HG03378 (cell line): ENCODE measurements at regions not wholly inside any gene's neighbourhood (a gene's known extent, or its start where the extent isn't known, plus 50 kb on each side); places are given as distances from the start of the nearest gene placed in this dataset.

Experiments used
- ATAC-seq: cut with Tn5 transposase; IDR thresholded peaks from one replicate; pipeline ENCODE4 v1.9.1; 2021; ENCODE audit warnings: mild to moderate bottlenecking, moderate library complexity; ENCODE audit not compliant: unreplicated experiment

DNA sequence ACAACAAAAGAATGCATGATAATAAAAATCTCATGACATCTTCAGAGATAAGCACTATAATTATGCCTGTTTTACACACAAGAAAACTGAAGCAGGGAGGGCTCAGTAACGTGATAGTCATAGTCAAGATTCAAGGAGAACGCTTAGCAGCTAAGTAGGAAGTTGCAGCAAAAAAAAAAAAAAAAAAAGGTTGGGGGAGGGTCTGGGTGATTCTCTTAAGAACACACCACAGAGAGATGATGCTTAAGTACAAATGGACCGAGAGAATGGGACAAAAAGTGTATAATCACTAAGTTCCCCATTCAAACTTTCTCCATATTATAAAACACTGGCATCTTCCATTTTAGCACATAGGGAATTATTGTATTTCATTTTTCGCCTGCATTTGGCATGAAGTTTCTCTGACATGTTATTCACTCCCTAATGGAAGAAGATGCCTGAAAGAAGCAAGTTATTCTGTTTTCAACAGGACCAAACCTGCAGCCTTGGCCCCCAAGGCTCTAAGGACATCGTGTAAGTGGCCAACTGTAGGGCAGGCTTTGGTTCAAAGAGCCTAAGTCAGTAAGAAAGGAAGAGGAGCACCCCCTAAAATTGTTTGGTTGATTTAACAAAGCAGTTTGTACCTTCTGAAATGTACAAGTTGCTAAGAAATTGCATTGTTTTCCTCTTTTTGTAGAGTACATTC lies 142.9 kb upstream of the TMPO start:
- ATAC-seq, result no peak

DNA sequence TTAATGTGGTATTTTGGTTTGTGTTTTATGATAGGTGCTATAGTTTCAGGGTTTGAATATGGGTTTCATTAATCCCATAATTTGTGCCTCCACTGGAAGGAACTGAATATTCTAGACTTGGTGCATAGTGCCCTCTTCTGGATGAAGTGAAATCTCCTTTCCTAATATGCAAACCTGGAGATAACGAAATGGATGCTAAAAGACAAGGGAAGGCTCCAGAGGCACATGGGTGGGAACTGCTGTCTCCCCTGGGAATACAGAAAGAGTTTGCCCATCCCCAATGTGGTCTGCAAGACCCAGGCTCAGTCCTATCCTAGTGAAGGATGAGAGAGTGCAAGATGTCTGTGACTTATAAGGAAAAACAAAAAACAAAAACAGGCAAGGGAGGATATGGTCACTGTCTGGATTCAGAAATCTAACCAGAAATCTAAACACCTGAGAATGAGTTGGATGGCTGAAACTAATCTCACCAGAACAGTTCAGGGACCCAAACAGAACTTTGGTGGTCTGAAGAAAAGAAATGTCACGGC lies 142.3 kb upstream of the TMPO start:
- ATAC-seq, result peak; percentile 48

DNA sequence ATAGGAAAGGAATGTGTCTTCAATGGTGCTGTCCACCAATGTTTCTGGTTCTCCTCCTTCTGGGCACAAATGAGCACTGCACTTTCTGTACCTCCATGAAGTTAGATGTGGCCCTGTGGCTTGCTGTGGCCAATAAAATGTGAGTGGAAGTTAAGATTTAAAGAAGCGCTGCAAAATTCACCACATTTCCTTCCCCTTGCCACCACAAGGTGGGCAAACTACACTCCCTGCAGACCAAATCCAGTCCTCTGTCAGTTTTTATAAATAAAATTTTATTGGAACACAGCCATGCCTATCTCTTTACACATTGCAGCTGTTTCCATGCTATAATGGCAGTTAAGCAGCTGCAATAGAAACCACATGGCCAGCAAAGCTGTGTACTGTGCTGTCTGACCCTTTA lies 141.4 kb upstream of the TMPO start:
- ATAC-seq, result no peak

DNA sequence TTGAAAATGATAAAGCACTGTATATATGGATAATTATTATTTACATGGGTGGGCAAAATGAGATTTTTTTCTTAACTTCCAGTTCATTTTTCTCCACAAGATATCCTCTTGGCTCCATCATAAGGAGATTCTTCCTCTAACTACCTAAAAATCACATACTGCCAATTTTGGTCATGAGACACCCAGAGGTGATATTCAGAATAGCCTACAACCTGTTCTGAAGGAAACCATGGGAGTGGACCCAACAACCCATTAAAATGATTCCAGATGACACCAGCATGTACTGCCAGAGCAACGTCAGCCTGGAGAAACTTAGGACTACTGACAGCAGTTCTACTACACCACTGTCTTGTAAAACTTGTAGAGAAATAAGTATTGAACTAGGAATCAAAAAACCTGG lies 136.3 kb upstream of the TMPO start:
- no peak for ATAC-seq

DNA sequence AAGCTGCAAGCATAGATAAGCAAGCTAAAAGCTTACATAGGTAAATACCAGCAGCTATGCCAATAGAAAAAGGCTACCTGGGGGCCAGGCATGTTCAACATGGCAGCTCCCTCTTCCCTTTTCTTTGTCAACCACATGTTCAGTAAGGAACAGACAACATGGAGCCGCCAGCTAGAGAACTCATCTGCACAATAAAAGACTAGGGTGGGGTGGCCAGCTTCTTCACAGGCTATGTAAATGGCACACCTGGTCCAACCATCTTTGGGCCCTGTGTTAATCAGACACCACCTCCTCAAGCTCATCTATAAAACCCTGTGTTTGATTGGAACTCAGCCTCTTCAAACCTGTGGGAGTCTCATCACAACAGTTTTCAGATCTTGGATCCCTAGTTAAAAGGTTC lies 129.7 kb upstream of the TMPO start:
- no peak for ATAC-seq

DNA sequence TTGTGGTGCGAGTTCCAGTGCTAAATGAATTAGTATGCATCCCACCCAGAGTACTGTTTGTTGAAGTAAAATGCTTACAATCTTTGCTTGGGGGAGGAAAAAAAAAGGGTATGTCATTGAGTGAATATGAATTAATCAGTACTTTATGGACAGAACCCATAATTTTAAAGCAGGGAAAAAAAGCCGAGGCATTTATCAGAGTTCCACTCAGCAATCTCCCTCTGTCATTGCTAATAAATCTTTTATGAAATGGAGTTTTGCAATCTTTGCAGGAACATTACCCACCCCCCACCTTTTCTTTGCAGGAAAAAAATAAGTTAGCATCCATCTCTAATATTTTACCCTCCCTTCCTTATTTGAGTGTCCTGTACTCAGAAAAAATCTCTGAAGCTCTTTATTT lies 127.9 kb upstream of the TMPO start:
- ATAC-seq, result no peak

DNA sequence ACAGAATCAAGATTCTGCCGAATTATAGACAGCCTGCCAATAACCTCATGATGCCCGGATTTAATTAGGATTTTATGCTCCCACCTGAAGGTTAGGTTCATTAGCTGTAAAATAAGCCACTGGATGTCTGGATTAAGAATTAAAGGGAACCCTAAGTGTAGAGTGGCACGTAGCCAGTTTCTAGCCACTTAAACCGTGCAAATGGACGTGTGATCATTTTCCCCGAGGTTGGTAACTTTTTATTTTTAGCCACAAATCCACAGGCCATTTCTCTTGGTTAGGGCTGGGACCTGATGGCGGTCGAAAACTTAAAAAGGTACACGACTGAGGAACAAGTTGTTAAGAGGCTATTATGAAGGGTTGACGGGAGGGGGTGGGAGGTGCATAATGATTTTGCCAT lies 127.3 kb upstream of the TMPO start:
- ATAC-seq, result no peak

DNA sequence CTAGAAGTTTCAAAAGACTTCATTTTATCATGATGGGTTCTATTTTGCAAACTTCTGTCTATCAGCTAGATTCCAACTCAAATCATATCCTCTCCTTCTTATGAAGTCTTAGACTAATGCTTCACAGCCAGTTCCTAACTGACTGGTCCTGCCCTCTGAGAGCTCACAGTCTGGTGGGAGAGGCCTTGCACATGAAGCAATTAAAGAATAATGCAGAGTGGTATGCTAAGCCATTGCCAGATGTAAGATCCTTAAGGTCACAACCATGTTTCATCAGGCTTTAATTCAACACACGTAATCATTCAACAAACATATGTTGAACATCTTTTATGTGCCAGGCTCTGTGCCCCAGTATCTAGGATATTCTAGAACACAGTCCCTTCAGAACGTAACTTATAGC lies 125.8 kb upstream of the TMPO start:
- no peak for ATAC-seq

DNA sequence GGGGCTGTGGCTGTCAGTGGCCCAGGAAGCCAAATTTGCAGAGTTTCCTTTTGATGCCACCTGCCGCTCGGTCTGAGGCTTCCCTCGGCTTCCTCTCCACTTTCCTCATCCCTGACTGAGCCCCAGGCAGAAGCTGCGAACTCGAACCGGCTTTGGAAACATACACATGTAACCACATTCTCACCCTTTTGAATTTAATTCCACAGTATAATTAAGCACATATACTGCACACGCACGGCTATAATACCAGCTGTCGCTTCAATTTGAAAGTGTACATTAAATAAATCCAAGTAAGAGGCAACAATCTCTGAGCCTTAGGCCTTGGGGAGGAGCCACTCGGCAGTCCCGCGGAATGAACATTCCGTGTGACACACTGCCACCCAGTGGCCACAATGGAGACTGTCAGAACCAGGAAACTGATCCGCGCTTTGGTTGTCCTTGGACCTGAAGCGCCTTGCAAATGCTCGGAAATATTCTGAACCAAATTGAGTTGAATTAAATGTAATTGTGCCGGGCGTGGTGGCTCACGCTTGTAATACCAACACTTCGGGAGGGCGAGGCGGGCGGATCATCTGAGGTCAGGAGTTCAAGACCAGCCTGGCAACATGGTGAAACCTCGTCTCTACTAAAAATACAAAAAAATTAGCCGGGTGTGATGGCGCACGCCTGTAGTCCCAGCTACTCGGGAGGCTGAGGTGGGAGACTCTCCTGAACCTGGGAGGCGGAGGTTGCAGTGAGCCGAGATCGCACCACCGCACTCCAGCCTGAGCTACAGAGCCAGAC lies 117.9 kb upstream of the TMPO start:
- peak; percentile 77 for ATAC-seq

DNA sequence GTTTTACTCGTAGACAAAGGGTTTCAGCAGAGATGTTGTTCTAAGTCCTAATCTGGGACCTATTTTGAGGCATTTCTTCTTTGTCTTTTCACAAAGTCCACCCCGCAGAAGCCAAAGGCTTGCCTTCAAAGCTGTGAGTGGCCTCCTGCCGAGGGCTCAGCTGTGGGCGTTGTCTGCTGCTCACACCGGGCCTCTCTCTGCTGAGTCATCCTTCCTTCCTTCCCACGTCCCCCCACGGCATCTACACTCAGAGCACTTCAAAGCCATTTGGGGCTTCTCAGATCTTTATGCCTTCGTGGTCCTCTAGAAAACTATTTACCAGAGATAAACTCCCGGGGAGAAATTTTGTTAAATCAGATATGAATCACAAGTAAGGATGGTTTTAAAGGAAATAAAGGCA lies 115.9 kb upstream of the TMPO start:
- ATAC-seq, result peak; percentile 40

DNA sequence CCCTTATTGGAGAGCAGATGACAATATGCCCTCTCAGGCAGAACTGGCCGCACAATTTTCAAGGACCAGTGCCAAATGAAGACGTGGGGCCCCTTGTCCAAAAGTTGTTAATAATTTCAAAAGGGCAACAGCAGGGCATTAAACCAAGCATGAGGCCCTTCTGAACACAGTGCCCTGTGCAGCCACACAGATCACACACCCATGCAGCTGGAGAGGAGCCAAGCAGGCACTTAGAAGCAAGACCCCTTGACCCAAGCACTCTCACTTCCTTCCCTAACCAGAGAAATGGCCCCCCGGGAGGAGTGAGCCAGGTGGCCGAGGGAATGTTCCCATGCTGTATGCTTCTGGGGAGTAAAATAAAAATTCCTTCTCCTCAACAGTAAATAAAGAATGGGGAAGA lies 114.0 kb upstream of the TMPO start:
- ATAC-seq, result peak; percentile 36

DNA sequence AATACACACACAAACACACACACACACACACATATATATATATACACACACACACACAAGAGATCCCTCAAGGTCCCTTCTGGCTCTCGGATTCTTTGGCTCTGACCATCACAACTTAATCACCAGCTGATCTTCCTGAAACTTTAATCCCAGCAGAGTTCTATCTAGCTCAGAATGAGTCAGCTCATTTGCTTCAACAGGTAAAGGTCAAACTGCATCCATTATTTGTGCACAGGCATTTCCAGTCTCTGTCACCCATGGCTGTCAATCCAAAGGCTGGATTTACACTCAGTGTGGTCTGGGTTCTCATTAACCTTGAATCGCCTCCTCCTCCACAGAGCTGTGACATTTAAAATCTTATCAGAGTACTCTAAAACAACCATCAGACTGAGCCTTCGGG lies 113.3 kb upstream of the TMPO start:
- ATAC-seq, result no peak

DNA sequence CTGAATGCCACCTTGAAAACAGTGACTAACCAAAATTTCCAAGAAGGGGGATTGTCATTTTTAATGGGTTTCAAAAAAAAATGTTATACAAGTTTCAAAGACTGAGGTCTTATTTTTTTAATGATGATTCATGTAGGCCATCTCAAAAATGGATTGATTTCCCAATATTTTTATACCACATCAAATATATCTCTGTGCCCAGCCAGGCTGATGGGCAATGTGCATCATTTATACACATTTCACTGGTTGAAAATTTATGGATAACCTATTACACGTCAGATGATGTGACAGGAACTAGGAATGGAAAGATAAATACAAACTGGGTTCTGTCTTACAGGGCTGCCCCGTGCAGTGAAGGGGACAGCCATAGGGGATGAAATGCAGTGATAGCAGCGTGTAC lies 112.7 kb upstream of the TMPO start:
- ATAC-seq, result no peak

DNA sequence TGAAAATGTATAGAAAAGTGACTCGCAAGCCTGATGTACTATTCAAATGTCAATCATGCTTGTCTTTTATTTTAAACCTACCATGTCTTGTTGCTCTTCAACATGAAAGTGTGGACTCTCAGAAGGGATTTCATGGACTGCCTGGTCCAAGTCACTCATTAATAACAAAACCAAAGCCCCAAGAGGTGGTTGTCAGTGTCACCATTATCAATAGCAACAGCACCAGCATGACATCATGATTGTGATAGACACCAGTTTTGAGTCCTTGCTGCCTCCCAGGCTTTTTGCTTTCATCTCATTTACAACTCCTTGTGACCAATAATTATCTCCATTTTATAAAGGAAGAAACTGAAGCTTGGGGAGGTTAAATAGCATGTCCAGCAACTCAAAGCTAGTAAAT lies 112.0 kb upstream of the TMPO start:
- ATAC-seq, result peak; percentile 35

DNA sequence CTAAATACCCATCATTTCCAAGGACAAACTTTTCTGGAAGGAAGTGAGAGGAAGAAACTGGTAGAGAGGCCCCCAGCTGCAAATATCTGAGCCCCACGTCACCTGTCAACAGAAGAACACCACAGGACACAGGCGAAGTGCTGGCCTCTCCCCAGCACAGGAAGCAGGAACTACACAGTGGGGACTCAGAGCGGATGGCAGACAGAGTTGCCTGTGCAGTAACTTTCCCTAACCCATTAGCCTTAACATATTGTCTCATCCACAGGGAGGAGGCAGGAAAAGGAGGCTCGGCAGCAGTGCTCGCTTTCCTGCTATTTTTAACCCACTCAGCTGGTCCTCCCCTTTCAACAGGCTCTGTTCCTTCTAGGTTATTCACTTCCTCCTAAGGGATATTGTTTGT lies 111.5 kb upstream of the TMPO start:
- ATAC-seq, result no peak

DNA sequence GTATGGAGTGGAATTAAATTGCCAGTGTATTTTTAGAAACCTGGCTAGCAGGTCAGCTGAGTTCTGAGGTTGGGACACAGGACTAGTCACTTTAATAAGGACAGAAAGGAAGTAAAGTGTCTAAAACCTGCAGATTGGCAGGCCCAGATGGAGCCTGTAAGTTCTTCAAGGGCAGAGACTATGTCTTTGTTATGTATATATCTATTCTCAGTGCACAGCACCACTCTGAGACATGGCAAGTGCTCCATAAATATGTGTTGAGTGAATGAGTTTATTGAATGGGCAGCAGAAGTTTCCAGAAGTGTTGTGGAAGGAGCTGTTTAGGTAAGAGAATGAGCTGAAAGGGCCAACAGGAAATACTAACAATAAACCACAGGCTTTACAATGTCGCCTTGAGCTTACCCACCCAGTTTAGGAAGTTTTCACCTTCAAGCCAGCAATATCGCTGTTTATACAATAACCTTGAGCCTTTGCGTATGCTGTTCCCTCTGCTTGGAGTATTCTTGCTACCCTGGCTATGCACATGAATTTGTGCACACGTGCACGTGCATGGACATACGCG lies 109.5 kb upstream of the TMPO start:
- no peak for ATAC-seq

DNA sequence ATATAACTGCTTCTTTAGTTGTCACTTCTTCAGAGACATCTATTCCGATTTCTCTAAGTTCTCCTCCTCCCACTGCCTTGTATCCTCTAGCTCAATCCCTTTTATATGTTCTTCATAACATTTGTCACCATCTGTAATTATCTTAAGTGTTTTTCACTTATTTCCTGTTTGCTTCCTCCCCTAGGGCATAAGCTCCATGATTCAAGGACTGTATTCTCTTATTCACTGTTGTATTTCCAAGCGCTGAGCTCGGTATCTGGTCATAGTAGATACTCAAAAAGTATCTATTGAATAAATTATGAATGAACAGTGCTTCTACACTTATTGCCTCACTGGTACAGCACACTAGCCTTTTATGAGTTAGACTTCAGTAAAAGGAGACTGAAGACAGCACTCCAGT lies 109.0 kb upstream of the TMPO start:
- no peak for ATAC-seq

DNA sequence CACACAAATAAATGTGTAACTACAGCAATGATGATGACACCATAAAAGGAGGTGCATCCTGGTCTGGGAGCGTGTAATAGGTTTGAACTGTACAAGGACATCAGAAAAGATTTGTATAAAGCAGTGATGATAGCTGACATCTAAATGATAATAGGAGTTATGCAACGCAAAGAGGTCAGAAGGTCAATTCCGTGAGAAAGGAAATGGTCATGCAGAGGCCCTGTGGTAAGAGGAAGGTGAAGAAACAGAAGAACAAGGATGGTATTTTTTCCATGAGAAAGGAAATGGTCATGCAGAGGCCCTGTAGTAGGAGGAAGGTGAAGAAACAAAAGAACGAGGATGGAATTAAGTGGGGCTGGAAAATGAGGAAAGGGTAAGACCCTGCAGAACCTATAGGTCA lies 106.7 kb upstream of the TMPO start:
- ATAC-seq, result no peak

DNA sequence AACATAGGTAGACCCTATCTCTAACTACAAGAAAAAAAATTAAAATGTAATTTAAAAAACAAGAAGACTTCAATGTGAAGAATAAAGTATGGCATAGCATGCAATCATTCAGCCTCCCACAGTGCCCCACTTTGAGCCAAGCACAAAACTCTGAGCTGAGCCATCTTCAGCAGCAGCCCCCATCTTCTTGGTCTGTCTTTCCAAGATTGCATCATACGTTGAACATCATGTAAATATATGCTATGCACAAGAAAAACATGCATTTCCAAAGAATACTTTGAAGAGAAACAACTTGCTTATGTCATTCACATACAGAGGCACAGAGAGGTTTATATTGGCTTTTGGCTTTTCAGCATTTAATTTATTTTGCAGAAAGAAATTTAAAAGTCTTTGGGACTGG lies 105.8 kb upstream of the TMPO start:
- ATAC-seq, result no peak

DNA sequence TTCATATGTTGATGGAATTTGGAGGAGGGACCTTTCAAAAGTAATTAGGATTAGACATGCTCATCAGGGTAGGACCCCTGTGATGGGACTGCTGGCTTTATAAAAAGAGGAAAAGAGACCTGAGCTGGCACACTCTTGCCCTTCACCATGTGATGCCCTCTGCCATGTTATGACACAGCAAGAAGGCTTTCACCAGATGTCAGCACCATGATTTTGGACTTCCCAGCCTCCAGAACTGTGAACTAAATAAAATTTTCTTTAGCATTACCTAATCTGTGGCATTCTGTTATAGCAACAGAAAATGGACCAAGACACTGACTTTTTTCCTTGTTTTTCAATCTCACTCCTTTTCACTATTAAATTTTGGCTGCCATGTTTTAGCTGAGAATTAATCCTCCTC lies 105.0 kb upstream of the TMPO start:
- ATAC-seq, result no peak

DNA sequence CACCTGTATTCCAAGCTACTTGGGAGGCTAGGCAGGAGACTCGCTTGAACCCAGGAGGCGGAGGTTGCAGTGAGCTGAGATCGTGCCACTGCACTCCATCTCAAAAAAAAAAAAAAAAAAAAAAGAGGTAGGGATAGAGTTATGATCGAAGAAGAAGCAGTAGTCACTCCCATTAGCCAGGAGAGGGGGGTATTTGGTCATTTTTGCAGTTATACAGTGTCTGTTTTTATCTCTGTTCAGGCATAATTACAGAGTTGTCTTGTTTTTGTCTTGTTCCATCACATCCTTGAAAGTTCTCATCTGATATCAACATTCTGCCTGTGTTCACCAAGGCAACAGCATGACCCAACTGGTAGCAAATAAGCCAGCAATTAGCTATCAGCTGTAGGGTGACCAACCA lies 98.5 kb upstream of the TMPO start:
- ATAC-seq, result no peak

DNA sequence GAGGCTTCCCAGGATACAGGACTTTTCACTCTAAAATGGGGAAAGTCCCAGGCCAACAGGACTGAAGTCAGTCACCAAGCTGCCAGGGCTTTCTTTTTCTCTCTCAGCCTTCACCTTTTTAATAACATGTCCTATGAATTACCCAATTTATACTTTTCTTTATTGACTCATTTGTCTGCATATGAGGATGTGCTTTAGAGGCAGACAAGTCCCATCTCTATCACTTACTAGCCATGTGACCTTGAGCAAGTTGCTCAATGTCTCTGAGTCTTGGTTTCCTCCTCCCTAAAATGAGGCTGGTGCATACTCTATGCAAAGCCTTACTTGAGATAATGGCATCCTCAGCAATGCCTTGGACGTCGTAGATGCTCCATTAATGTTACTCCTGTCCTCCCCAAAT lies 98.1 kb upstream of the TMPO start:
- no peak for ATAC-seq
